ENCODE measurements at regions not wholly inside any gene's neighbourhood (a gene's known extent, or its start where the extent isn't known, plus 50 kb on each side); places are given as distances from the start of the nearest gene placed in this dataset.

GRCh38 chr16:85324488-85324887, 212.2 kb upstream of the CIBAR2 start:
- TF ChIP-seq CTCF (IDR thresholded peaks at IDR 0.05; ENCODE audit: low read depth, low read length) (no peak), EZH2phosphoT487 (IDR thresholded peaks at IDR 0.05; ENCODE audit: low read depth) (no peak)
